Duodenal mucosa (tissue), 2 donors: ENCODE measurements at regions not wholly inside any gene's neighbourhood (a gene's known extent, or its start where the extent isn't known, plus 50 kb on each side); places are given as distances from the start of the nearest gene placed in this dataset.
"Not testable (repeated sequence)": the region's sequence is repeated elsewhere in the genome, so short reads cannot be mapped to it uniquely, and the experiment has no call there.

ENCODE experiments used
- H3K27ac ChIP-seq: one replicate; pipeline ENCODE4 v1.7.0; 2013; ENCODE audit warnings: low read depth, low read length
- H3K27me3 ChIP-seq, 2 donors: one replicate each; pipeline ENCODE4 v1.7.0; 2013; ENCODE audit warnings: low read length in 2 of 2, control low read depth in 1 of 2; ENCODE audit not compliant: insufficient read depth in 2 of 2, control insufficient read depth in 1 of 2
- H3K36me3 ChIP-seq, 2 donors: one replicate each; pipeline ENCODE4 v1.7.0; 2013; ENCODE audit warnings: low read length in 2 of 2, control low read depth in 1 of 2; ENCODE audit not compliant: insufficient read depth in 2 of 2, control insufficient read depth in 1 of 2
- H3K4me1 ChIP-seq, 2 donors: one replicate each; pipeline ENCODE4 v1.7.0; 2013; ENCODE audit warnings: low read length in 2 of 2, control low read depth in 1 of 2; ENCODE audit not compliant: insufficient read depth in 2 of 2, control insufficient read depth in 1 of 2
- H3K4me3 ChIP-seq, 2 donors: one replicate each; pipeline ENCODE4 v1.7.0; 2013; ENCODE audit warnings: low read length in 2 of 2, low read depth in 1 of 2
- H3K9ac ChIP-seq, 2 donors: one replicate each; pipeline ENCODE4 v1.7.0; 2013; ENCODE audit warnings: low read length in 2 of 2, low read depth in 1 of 2
- H3K9me3 ChIP-seq, 2 donors: one replicate each; pipeline ENCODE4 v1.7.0; 2013; ENCODE audit warnings: low read length in 2 of 2, control low read depth in 1 of 2; ENCODE audit not compliant: control insufficient read depth in 1 of 2

GRCh38 chr5:50898966-50899365, 232.5 kb downstream of the PARP8 start:
- H3K9ac ChIP-seq = no peak overlapping the region
- no peak overlapping the region for H3K4me3 ChIP-seq
- no peaks in the 10 kb centered on the region for H3K9me3 ChIP-seq
- H3K36me3 ChIP-seq = no peaks in the 10 kb centered on the region
- H3K27ac ChIP-seq = no peak overlapping the region
- no peaks in the 10 kb centered on the region for H3K4me1 ChIP-seq
- no peaks in the 10 kb centered on the region for H3K27me3 ChIP-seq

DNA sequence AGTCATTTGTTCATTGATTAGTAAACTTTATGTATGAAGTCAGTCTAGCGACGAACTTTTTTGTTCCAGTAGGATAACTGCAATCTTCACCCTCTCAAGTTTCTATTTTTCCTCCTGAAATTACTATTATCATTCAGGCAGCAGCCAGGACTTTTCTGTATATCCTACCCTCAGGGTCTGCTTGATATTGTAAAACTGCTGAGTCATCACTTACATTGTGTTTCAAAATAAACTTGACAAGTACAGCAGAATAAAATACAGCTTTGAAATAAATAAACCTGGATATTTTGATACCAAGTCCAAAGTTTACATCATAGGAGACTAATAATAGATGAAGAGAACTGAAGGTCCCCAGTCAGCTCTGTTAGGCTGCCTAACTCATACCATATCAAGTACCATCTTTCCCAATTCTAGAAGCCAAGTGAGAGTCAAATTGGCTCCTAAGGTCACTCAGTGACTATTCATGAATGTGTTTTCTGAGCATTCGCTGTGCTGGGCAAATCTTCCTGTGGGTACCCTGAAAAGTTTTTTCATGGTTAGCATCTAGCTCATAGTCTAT, 234.6 kb downstream of the PARP8 start:
- no peaks in the 10 kb centered on the region for H3K9me3 ChIP-seq
- no peak overlapping the region for H3K9ac ChIP-seq
- no peak overlapping the region for H3K27ac ChIP-seq
- no peaks in the 10 kb centered on the region for H3K36me3 ChIP-seq
- no peaks in the 10 kb centered on the region for H3K27me3 ChIP-seq
- no peaks in the 10 kb centered on the region for H3K4me1 ChIP-seq
- H3K4me3 ChIP-seq = no peak overlapping the region

- no peak overlapping the region for H3K27ac ChIP-seq
- H3K9ac ChIP-seq = no peak overlapping the region
Measured at GRCh38 chr5:50903651-50904050, 237.2 kb downstream of the PARP8 start.

GRCh38 chr5:50905996-50906570, 239.6 kb downstream of the PARP8 start:
- Histone ChIP-seq H3K4me1 (no peaks in the 10 kb centered on the region), H3K4me3 (no peak overlapping the region), H3K9me3 (no peaks in the 10 kb centered on the region), H3K27ac (no peak overlapping the region), H3K9ac (no peak overlapping the region), H3K36me3 (no peaks in the 10 kb centered on the region), H3K27me3 (no peaks in the 10 kb centered on the region)

More at GRCh38 chr5:50903651-50904050, 237.2 kb downstream of the PARP8 start:
- no peaks in the 10 kb centered on the region for H3K9me3 ChIP-seq
- no peaks in the 10 kb centered on the region for H3K27me3 ChIP-seq
- no peaks in the 10 kb centered on the region for H3K36me3 ChIP-seq
- H3K4me1 ChIP-seq = no peaks in the 10 kb centered on the region
- no peak overlapping the region for H3K4me3 ChIP-seq

DNA sequence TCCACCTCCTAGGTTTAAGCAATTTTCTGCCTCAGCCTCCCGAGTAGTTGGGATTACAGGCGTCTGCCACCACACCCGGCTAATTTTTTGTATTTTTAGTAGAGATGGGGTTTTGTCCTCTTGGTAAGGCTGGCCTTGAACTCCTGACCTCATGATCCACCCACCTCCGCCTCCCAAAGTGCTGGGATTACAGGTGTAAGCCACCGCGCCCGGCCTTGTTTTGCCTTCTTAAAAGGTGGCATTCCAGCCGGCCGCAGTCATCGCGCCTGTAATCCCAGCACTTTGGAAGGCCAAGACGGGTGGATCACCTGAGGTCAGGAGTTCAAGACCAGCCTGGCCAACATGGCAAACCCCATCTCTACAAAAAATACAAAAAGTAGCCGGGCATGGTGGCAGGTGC, 253.7 kb downstream of the PARP8 start:
- not testable (repeated sequence) for H3K4me3 ChIP-seq, H3K9ac ChIP-seq, H3K4me1 ChIP-seq, H3K27me3 ChIP-seq, H3K36me3 ChIP-seq, H3K27ac ChIP-seq, H3K9me3 ChIP-seq

GRCh38 chr5:50921366-50922133, 255.1 kb downstream of the PARP8 start:
- Histone ChIP-seq H3K9me3 (no peaks in the 10 kb centered on the region), H3K4me3 (no peak overlapping the region), H3K27ac (no peak overlapping the region), H3K4me1 (no peaks in the 10 kb centered on the region), H3K27me3 (no peaks in the 10 kb centered on the region), H3K9ac (no peak overlapping the region), H3K36me3 (no peaks in the 10 kb centered on the region)

DNA sequence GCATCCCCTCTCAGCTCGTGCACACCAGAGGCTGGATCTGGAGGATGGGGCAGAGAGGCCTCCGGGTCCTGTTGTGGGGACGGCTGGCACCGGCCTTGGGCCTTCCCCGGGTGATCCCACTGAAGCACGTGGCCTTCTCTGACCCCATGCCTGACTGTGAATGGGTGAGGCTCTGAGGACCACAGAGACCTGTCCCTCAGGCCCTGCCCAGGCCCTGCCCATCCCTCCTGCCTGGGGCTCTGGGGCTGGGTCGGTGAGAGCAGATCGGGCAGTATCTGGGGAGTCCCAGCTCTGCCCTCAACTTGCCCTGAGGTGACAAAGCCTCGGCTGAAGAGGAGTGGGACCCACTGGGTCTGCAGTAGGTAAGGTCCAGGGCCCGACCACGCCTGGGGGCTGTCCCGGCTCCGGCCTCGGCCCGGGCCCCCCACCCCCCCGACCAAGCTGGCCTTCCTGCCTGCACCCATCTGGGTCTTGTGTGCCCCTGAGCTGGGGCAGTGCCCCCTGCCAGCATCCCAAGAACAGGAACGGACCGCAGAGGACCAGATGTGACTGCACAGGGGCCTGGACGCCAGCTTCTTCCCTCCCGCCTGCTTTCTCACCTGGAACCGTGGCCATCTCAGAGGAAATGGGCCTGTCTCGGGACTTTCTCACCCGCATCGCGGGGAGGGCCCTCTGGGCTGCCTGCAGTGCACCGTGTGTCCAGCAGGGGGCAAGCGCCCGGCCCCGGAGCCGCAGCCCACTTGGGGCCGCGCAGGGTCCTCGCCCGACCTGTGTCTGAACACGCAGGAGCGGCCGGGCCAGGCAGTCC, 255.9 kb downstream of the PARP8 start:
- not testable (repeated sequence) for H3K4me3 ChIP-seq, H3K9ac ChIP-seq, H3K9me3 ChIP-seq, H3K4me1 ChIP-seq, H3K27me3 ChIP-seq, H3K36me3 ChIP-seq, H3K27ac ChIP-seq

GRCh38 chr5:50922942-50923767, 256.7 kb downstream of the PARP8 start:
- Histone ChIP-seq H3K36me3 (no peaks in the 10 kb centered on the region), H3K4me3 (no peak overlapping the region), H3K4me1 (no peaks in the 10 kb centered on the region), H3K27me3 (no peaks in the 10 kb centered on the region), H3K27ac (no peak overlapping the region), H3K9me3 (no peaks in the 10 kb centered on the region), H3K9ac (no peak overlapping the region)

GRCh38 chr5:50923768-50924494, 257.5 kb downstream of the PARP8 start:
- Histone ChIP-seq H3K27me3 (no peaks in the 10 kb centered on the region), H3K36me3 (no peaks in the 10 kb centered on the region), H3K4me1 (no peaks in the 10 kb centered on the region), H3K9ac (no peak overlapping the region), H3K27ac (no peak overlapping the region), H3K4me3 (no peak overlapping the region), H3K9me3 (no peaks in the 10 kb centered on the region)
